Neural crest cell (in vitro differentiated cells): ENCODE measurements at regions not wholly inside any gene's neighbourhood (a gene's known extent, or its start where the extent isn't known, plus 50 kb on each side); places are given as distances from the start of the nearest gene placed in this dataset.

Source experiments
- DNase-seq: peaks from one replicate; pipeline ENCODE4 v3.0.0; 2021; ENCODE audit warnings: low read depth, mixed read lengths, low spot score
- H3K27ac Mint-ChIP-seq: one replicate; pipeline ENCODE4 v1.8.0; 2021; ENCODE audit warnings: mild to moderate bottlenecking, mixed read lengths; ENCODE audit not compliant: unreplicated experiment
- H3K27me3 Mint-ChIP-seq: 2 replicates; pipeline ENCODE4 v1.8.0; 2021; ENCODE audit warnings: low read depth, mild to moderate bottlenecking, mixed read lengths
- H3K36me3 Mint-ChIP-seq: 2 replicates; pipeline ENCODE4 v1.8.0; 2021; ENCODE audit warnings: low read depth, mild to moderate bottlenecking, mixed read lengths
- H3K4me1 Mint-ChIP-seq: 2 replicates; pipeline ENCODE4 v1.8.0; 2021; ENCODE audit warnings: mixed read lengths
- H3K4me3 Mint-ChIP-seq: one replicate; pipeline ENCODE4 v1.8.0; 2021; ENCODE audit warnings: mild to moderate bottlenecking, mixed read lengths
- H3K9me3 Mint-ChIP-seq: 2 replicates; pipeline ENCODE4 v1.8.0; 2021; ENCODE audit warnings: mixed read lengths
- CTCF ChIP-seq: fragments of 200-600 bp; sonication (generic); conservative IDR thresholded peaks from 2 replicates; pipeline ENCODE4 v1.5.0; 2021; ENCODE audit warnings: antibody characterized with exemption, mild to moderate bottlenecking

GRCh38 chr17:59485946-59486345 is 79.5 kb upstream of the DHX40 start:
- H3K36me3 Mint-ChIP-seq: no peaks in the 10 kb centered on the region
- H3K27ac Mint-ChIP-seq: no peak overlapping the region
- H3K27me3 Mint-ChIP-seq: peaks cover 9% of the 10 kb centered on the region
- no peak for DNase-seq
- no peaks in the 10 kb centered on the region for H3K9me3 Mint-ChIP-seq
- H3K4me3 Mint-ChIP-seq: no peak overlapping the region
- TF ChIP-seq CTCF: no peak
- H3K4me1 Mint-ChIP-seq: no peaks in the 10 kb centered on the region

GRCh38 chr17:59487161-59487873 is 78.1 kb upstream of the DHX40 start:
- Mint-ChIP-seq H3K27ac (no peak overlapping the region), H3K4me3 (no peak overlapping the region), H3K4me1 (no peaks in the 10 kb centered on the region), H3K27me3 (peaks cover 9% of the 10 kb centered on the region), H3K36me3 (no peaks in the 10 kb centered on the region), H3K9me3 (no peaks in the 10 kb centered on the region)
- DNase-seq: no peak
- no peak for TF ChIP-seq CTCF

GRCh38 chr17:59488805-59489204 is 76.6 kb upstream of the DHX40 start:
- DNase-seq: no peak
- Mint-ChIP-seq H3K4me3 (no peak overlapping the region), H3K27me3 (peaks cover 9% of the 10 kb centered on the region), H3K9me3 (no peaks in the 10 kb centered on the region), H3K36me3 (no peaks in the 10 kb centered on the region), H3K27ac (no peak overlapping the region), H3K4me1 (peaks cover 2% of the 10 kb centered on the region)
- no peak for TF ChIP-seq CTCF

GRCh38 chr17:59490216-59490615 is 75.2 kb upstream of the DHX40 start:
- H3K27ac Mint-ChIP-seq: no peak overlapping the region
- DNase-seq: no peak
- peaks cover 5% of the 10 kb centered on the region for H3K4me1 Mint-ChIP-seq
- peaks cover 9% of the 10 kb centered on the region for H3K27me3 Mint-ChIP-seq
- H3K4me3 Mint-ChIP-seq: no peak overlapping the region
- H3K36me3 Mint-ChIP-seq: peaks cover 4% of the 10 kb centered on the region
- TF ChIP-seq CTCF: no peak
- H3K9me3 Mint-ChIP-seq: peaks cover 3% of the 10 kb centered on the region

GRCh38 chr17:59491353-59492090 is 73.9 kb upstream of the DHX40 start:
- no peak for DNase-seq
- H3K4me1 Mint-ChIP-seq: peaks cover 5% of the 10 kb centered on the region
- no peak for TF ChIP-seq CTCF
- H3K9me3 Mint-ChIP-seq: peaks cover 5% of the 10 kb centered on the region
- no peak overlapping the region for H3K4me3 Mint-ChIP-seq
- no peak overlapping the region for H3K27ac Mint-ChIP-seq
- H3K36me3 Mint-ChIP-seq: peaks cover 4% of the 10 kb centered on the region
- H3K27me3 Mint-ChIP-seq: peaks cover 9% of the 10 kb centered on the region
